GM23338 (cell line): ENCODE measurements at regions not wholly inside any gene's neighbourhood (a gene's known extent, or its start where the extent isn't known, plus 50 kb on each side); places are given as distances from the start of the nearest gene placed in this dataset.

Experiments
- ATAC-seq: fragments of 200-7000 bp; cut with Tn5 transposase; 3 replicates; pipeline ENCODE4 v1.9.1; 2020
- DNase-seq: peaks from one replicate; pipeline ENCODE4 v3.0.0-alpha.2; 2015; ENCODE audit warnings: low spot score
- H2AFZ ChIP-seq: fragments of 200-600 bp; sonication (generic); 2 replicates; pipeline ENCODE4 v1.8.0; 2016; ENCODE audit warnings: antibody characterized with exemption, mild to moderate bottlenecking, moderate library complexity
- H3F3A ChIP-seq: fragments of 200-600 bp; sonication (generic); replicated peaks from 2 replicates; pipeline ENCODE4 v1.8.0; 2017; ENCODE audit warnings: antibody characterized with exemption, mixed run types, low read depth
- H3K27ac ChIP-seq: fragments of 200-600 bp; sonication (generic); 2 replicates; pipeline ENCODE4 v1.6.1; 2016; ENCODE audit warnings: low read depth
- H3K27me3 ChIP-seq: fragments of 200-600 bp; sonication (generic); 2 replicates; pipeline ENCODE4 v1.8.0; 2016; ENCODE audit warnings: mild to moderate bottlenecking, mixed run types, moderate library complexity; ENCODE audit not compliant: insufficient read depth
- H3K36me3 ChIP-seq: fragments of 200-600 bp; sonication (generic); 2 replicates; pipeline ENCODE4 v1.8.0; 2016; ENCODE audit warnings: mild to moderate bottlenecking; ENCODE audit not compliant: insufficient read depth
- H3K4me1 ChIP-seq: fragments of 200-600 bp; sonication (generic); 2 replicates; pipeline ENCODE4 v1.8.0; 2016; ENCODE audit warnings: mild to moderate bottlenecking, moderate library complexity; ENCODE audit not compliant: insufficient read depth
- H3K4me2 ChIP-seq: fragments of 200-600 bp; sonication (generic); 2 replicates; pipeline ENCODE4 v1.7.1; 2017; ENCODE audit warnings: mixed run types
- H3K4me3 ChIP-seq: fragments of 200-600 bp; sonication (generic); 2 replicates; pipeline ENCODE4 v1.6.1; 2016; ENCODE audit warnings: mixed run types
- H3K79me2 ChIP-seq: fragments of 200-600 bp; sonication (generic); replicated peaks from 2 replicates; pipeline ENCODE4 v1.8.0; 2017; ENCODE audit warnings: mild to moderate bottlenecking; ENCODE audit not compliant: insufficient read depth
- H3K9me2 ChIP-seq: fragments of 200-600 bp; sonication (generic); 2 replicates; pipeline ENCODE4 v1.8.0; 2017; ENCODE audit not compliant: insufficient read depth
- H4K20me1 ChIP-seq: fragments of 200-600 bp; sonication (generic); replicated peaks from 2 replicates; pipeline ENCODE4 v1.8.0; 2017; ENCODE audit warnings: mild to moderate bottlenecking; ENCODE audit not compliant: insufficient read depth
- H3K27ac Mint-ChIP-seq: 2 replicates; pipeline ENCODE4 v1.8.0; 2020; ENCODE audit warnings: inconsistent platforms, mild to moderate bottlenecking, moderate library complexity, mixed read lengths
- H3K27me3 Mint-ChIP-seq: 3 replicates; pipeline ENCODE4 v1.8.0; 2022; ENCODE audit warnings: low read depth, mild to moderate bottlenecking, moderate library complexity, mixed read lengths, inconsistent platforms; ENCODE audit not compliant: insufficient read depth, poor library complexity
- H3K36me3 Mint-ChIP-seq: 3 replicates; pipeline ENCODE4 v1.8.0; 2021; ENCODE audit warnings: low read depth, mild to moderate bottlenecking, inconsistent platforms, moderate library complexity, mixed read lengths
- H3K4me1 Mint-ChIP-seq: 3 replicates; pipeline ENCODE4 v1.8.0; 2020; ENCODE audit warnings: mild to moderate bottlenecking, inconsistent platforms, mixed read lengths
- H3K4me3 Mint-ChIP-seq: 3 replicates; pipeline ENCODE4 v1.8.0; 2021; ENCODE audit warnings: moderate library complexity, mild to moderate bottlenecking, inconsistent platforms, mixed read lengths
- H3K9me3 Mint-ChIP-seq: 3 replicates; pipeline ENCODE4 v1.8.0; 2020; ENCODE audit warnings: moderate library complexity, mild to moderate bottlenecking, inconsistent platforms, mixed read lengths
- CREB1 ChIP-seq: fragments of 250-450 bp; sonication (Bioruptor Pico); IDR thresholded peaks from 2 replicates; pipeline ENCODE4 v1.5.0; 2020; ENCODE audit warnings: low read depth, mild to moderate bottlenecking, moderate library complexity
- EZH2 ChIP-seq: fragments of 200-600 bp; sonication (generic); IDR thresholded peaks from one replicate; pipeline ENCODE4 v1.8.0; 2017; ENCODE audit warnings: antibody characterized with exemption, mild to moderate bottlenecking, low read depth; ENCODE audit not compliant: unreplicated experiment
- EZH2phosphoT487 ChIP-seq: fragments of 200-600 bp; sonication (generic); IDR thresholded peaks from one replicate; pipeline ENCODE4 v1.8.1; 2018; ENCODE audit warnings: antibody characterized with exemption; ENCODE audit not compliant: unreplicated experiment
- JUNB ChIP-seq: IDR thresholded peaks from one replicate; pipeline ENCODE4 v1.6.1; 2016; ENCODE audit warnings: antibody characterized with exemption; ENCODE audit not compliant: unreplicated experiment
- NANOG ChIP-seq: IDR thresholded peaks from 2 replicates; pipeline ENCODE4 v1.6.1; 2016; ENCODE audit warnings: antibody characterized with exemption, borderline replicate concordance
- POLR2AphosphoS5 ChIP-seq: IDR thresholded peaks from 2 replicates; pipeline ENCODE4 v1.6.1; 2016; ENCODE audit warnings: antibody characterized with exemption, low read depth
- STAT1 ChIP-seq: IDR thresholded peaks from one replicate; pipeline ENCODE4 v1.6.1; 2016; ENCODE audit warnings: antibody characterized with exemption; ENCODE audit not compliant: unreplicated experiment
- ZNF114 ChIP-seq: fragments of 250-450 bp; sonication (Bioruptor Pico); IDR thresholded peaks from 2 replicates; pipeline ENCODE4 v1.5.0; 2020; ENCODE audit warnings: mild to moderate bottlenecking, moderate library complexity
- ZNF331 ChIP-seq: fragments of 250-450 bp; sonication (Bioruptor Pico); IDR thresholded peaks from 2 replicates; pipeline ENCODE4 v1.5.0; 2020; ENCODE audit warnings: low read depth, mild to moderate bottlenecking, moderate library complexity
- TF ChIP-seq, protein P1 (sequence below), 2 experiments: fragments of 200-600 bp in 1 of 2; sonication (generic) in 1 of 2; conservative IDR thresholded peaks; 2 replicates each; pipeline versions ENCODE4 v1.5.1 to v1.6.1; 2016 to 2017; ENCODE audit warnings: antibody characterized with exemption in 2 of 2, low read depth in 2 of 2, mild to moderate bottlenecking in 2 of 2, moderate library complexity in 1 of 2
- TF ChIP-seq, protein P2 (sequence below): fragments of 250-450 bp; sonication (Bioruptor Pico); IDR thresholded peaks from 2 replicates; pipeline ENCODE4 v1.5.0; 2020; ENCODE audit warnings: mild to moderate bottlenecking, moderate library complexity
- TF ChIP-seq, protein P3 (sequence below): IDR thresholded peaks from one replicate; pipeline ENCODE4 v1.6.1; 2018; ENCODE audit warnings: antibody characterized with exemption; ENCODE audit not compliant: unreplicated experiment
- TF ChIP-seq, protein P4 (sequence below): IDR thresholded peaks from 2 replicates; pipeline ENCODE4 v1.6.1; 2016; ENCODE audit warnings: antibody characterized with exemption

DNA sequence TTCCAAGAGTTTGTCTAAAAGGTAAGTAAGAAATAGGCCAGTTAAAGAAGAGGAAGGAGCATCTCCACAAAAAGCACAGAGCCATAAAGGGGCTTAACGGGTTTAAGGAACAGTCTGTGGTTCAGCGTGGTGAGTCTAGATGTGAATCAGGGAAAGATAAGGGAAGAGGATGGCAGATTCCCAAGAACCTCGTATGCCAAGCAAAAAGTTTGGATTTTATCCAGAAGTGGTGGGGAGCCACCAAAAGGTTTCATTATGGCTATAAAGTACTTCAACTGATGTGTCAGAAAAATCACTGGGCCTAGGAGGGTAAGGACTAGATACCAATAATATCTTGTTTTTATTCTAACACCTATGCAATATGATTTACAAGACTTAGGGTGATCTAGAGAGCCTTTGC, 161.9 kb upstream of the PTER start:
- Histone ChIP-seq H3K4me2 (no peak overlapping the region), H3F3A (no peaks in the 10 kb centered on the region), H3K27me3 (no peaks in the 10 kb centered on the region), H3K4me1 (no peaks in the 10 kb centered on the region), H4K20me1 (no peaks in the 10 kb centered on the region), H3K4me3 (no peak overlapping the region), H3K9me2 (peaks cover 7% of the 10 kb centered on the region; the same call in 1 of the 2 replicates), H3K27ac (no peak overlapping the region), H3K79me2 (no peaks in the 10 kb centered on the region), H2AFZ (no peak overlapping the region), H3K36me3 (no peaks in the 10 kb centered on the region)
- DNase-seq (no peak), ATAC-seq (no peak)
- Mint-ChIP-seq H3K27me3 (no peaks in the 10 kb centered on the region), H3K9me3 (peaks cover 19% of the 10 kb centered on the region), H3K27ac (no peak overlapping the region), H3K36me3 (peaks cover 23% of the 10 kb centered on the region), H3K4me3 (no peak overlapping the region), H3K4me1 (no peaks in the 10 kb centered on the region)
- TF ChIP-seq EZH2: no peak
- TF ChIP-seq, protein P1, sequence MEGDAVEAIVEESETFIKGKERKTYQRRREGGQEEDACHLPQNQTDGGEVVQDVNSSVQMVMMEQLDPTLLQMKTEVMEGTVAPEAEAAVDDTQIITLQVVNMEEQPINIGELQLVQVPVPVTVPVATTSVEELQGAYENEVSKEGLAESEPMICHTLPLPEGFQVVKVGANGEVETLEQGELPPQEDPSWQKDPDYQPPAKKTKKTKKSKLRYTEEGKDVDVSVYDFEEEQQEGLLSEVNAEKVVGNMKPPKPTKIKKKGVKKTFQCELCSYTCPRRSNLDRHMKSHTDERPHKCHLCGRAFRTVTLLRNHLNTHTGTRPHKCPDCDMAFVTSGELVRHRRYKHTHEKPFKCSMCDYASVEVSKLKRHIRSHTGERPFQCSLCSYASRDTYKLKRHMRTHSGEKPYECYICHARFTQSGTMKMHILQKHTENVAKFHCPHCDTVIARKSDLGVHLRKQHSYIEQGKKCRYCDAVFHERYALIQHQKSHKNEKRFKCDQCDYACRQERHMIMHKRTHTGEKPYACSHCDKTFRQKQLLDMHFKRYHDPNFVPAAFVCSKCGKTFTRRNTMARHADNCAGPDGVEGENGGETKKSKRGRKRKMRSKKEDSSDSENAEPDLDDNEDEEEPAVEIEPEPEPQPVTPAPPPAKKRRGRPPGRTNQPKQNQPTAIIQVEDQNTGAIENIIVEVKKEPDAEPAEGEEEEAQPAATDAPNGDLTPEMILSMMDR (conservative IDR thresholded peaks at IDR 0.05; ENCODE audit: low read depth in 2 of 2): no peak
- TF ChIP-seq ZNF114 (CRISPR knock-in tag): no peak
- TF ChIP-seq, protein P2, sequence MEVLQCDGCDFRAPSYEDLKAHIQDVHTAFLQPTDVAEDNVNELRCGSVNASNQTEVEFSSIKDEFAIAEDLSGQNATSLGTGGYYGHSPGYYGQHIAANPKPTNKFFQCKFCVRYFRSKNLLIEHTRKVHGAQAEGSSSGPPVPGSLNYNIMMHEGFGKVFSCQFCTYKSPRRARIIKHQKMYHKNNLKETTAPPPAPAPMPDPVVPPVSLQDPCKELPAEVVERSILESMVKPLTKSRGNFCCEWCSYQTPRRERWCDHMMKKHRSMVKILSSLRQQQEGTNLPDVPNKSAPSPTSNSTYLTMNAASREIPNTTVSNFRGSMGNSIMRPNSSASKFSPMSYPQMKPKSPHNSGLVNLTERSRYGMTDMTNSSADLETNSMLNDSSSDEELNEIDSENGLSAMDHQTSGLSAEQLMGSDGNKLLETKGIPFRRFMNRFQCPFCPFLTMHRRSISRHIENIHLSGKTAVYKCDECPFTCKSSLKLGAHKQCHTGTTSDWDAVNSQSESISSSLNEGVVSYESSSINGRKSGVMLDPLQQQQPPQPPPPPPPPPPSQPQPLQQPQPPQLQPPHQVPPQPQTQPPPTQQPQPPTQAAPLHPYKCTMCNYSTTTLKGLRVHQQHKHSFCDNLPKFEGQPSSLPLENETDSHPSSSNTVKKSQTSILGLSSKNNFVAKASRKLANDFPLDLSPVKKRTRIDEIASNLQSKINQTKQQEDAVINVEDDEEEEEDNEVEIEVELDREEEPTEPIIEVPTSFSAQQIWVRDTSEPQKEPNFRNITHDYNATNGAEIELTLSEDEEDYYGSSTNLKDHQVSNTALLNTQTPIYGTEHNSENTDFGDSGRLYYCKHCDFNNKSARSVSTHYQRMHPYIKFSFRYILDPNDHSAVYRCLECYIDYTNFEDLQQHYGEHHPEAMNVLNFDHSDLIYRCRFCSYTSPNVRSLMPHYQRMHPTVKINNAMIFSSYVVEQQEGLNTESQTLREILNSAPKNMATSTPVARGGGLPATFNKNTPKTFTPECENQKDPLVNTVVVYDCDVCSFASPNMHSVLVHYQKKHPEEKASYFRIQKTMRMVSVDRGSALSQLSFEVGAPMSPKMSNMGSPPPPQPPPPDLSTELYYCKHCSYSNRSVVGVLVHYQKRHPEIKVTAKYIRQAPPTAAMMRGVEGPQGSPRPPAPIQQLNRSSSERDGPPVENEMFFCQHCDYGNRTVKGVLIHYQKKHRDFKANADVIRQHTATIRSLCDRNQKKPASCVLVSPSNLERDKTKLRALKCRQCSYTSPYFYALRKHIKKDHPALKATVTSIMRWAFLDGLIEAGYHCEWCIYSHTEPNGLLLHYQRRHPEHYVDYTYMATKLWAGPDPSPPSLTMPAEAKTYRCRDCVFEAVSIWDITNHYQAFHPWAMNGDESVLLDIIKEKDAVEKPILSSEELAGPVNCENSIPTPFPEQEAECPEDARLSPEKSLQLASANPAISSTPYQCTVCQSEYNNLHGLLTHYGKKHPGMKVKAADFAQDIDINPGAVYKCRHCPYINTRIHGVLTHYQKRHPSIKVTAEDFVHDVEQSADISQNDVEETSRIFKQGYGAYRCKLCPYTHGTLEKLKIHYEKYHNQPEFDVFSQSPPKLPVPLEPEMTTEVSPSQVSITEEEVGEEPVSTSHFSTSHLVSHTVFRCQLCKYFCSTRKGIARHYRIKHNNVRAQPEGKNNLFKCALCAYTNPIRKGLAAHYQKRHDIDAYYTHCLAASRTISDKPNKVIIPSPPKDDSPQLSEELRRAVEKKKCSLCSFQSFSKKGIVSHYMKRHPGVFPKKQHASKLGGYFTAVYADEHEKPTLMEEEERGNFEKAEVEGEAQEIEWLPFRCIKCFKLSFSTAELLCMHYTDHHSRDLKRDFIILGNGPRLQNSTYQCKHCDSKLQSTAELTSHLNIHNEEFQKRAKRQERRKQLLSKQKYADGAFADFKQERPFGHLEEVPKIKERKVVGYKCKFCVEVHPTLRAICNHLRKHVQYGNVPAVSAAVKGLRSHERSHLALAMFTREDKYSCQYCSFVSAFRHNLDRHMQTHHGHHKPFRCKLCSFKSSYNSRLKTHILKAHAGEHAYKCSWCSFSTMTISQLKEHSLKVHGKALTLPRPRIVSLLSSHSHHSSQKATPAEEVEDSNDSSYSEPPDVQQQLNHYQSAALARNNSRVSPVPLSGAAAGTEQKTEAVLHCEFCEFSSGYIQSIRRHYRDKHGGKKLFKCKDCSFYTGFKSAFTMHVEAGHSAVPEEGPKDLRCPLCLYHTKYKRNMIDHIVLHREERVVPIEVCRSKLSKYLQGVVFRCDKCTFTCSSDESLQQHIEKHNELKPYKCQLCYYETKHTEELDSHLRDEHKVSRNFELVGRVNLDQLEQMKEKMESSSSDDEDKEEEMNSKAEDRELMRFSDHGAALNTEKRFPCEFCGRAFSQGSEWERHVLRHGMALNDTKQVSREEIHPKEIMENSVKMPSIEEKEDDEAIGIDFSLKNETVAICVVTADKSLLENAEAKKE (CRISPR knock-in tag): no peak
- TF ChIP-seq ZNF331: no peak
- TF ChIP-seq POLR2AphosphoS5: no peak
- TF ChIP-seq STAT1: no peak
- TF ChIP-seq CREB1: no peak
- TF ChIP-seq, protein P3, sequence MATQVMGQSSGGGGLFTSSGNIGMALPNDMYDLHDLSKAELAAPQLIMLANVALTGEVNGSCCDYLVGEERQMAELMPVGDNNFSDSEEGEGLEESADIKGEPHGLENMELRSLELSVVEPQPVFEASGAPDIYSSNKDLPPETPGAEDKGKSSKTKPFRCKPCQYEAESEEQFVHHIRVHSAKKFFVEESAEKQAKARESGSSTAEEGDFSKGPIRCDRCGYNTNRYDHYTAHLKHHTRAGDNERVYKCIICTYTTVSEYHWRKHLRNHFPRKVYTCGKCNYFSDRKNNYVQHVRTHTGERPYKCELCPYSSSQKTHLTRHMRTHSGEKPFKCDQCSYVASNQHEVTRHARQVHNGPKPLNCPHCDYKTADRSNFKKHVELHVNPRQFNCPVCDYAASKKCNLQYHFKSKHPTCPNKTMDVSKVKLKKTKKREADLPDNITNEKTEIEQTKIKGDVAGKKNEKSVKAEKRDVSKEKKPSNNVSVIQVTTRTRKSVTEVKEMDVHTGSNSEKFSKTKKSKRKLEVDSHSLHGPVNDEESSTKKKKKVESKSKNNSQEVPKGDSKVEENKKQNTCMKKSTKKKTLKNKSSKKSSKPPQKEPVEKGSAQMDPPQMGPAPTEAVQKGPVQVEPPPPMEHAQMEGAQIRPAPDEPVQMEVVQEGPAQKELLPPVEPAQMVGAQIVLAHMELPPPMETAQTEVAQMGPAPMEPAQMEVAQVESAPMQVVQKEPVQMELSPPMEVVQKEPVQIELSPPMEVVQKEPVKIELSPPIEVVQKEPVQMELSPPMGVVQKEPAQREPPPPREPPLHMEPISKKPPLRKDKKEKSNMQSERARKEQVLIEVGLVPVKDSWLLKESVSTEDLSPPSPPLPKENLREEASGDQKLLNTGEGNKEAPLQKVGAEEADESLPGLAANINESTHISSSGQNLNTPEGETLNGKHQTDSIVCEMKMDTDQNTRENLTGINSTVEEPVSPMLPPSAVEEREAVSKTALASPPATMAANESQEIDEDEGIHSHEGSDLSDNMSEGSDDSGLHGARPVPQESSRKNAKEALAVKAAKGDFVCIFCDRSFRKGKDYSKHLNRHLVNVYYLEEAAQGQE: no peak
- TF ChIP-seq NANOG: no peak
- TF ChIP-seq JUNB: no peak
- no peak for TF ChIP-seq EZH2phosphoT487
- TF ChIP-seq, protein P4, sequence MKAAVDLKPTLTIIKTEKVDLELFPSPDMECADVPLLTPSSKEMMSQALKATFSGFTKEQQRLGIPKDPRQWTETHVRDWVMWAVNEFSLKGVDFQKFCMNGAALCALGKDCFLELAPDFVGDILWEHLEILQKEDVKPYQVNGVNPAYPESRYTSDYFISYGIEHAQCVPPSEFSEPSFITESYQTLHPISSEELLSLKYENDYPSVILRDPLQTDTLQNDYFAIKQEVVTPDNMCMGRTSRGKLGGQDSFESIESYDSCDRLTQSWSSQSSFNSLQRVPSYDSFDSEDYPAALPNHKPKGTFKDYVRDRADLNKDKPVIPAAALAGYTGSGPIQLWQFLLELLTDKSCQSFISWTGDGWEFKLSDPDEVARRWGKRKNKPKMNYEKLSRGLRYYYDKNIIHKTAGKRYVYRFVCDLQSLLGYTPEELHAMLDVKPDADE: no peak
